ENCODE measurements at regions not wholly inside any gene's neighbourhood (a gene's known extent, or its start where the extent isn't known, plus 50 kb on each side); places are given as distances from the start of the nearest gene placed in this dataset.

- TF ChIP-seq CTCF (IDR thresholded peaks at IDR 0.05) (no peak), POLR2AphosphoS5 (IDR thresholded peaks at IDR 0.05) (no peak), POLR2A (IDR thresholded peaks at IDR 0.05) (no peak)
Measured at GRCh38 chr5:152046361-152046760, 121.7 kb upstream of the GLRA1 start.
